SK-N-MC (cell line): ENCODE measurements at regions not wholly inside any gene's neighbourhood (a gene's known extent, or its start where the extent isn't known, plus 50 kb on each side); places are given as distances from the start of the nearest gene placed in this dataset.

Experiments used
- EZH2 ChIP-seq: fragments of 200-600 bp; sonication (generic); IDR thresholded peaks from one replicate; pipeline ENCODE4 v1.6.1; 2017; ENCODE audit warnings: antibody characterized with exemption
- POLR2AphosphoS5 ChIP-seq: IDR thresholded peaks from 2 replicates; pipeline ENCODE4 v1.6.1; 2012; ENCODE audit warnings: mild to moderate bottlenecking, low read depth, low read length, borderline replicate concordance

DNA sequence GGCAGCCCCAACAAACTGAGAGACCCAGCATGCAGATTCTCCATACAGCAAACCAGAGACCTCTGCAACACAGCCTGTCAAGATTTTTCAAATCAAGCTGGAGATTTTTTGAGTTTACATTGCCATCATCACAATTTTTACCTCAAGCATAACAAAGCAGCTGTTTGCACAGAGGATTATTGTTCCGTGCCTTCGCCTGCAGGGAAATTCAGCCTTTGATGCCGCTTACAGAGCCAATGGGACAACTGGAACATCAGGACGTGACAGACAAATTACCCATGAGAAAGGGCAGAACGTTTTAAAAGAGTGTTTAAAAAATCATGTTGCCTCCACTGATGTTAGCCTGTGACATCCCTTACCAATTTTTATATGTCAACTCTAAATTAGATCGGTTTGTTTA, 363.7 kb downstream of the FBXW7 start:
- TF ChIP-seq EZH2 (no peak), POLR2AphosphoS5 (no peak)
